GM18873 (cell line): ENCODE measurements at regions not wholly inside any gene's neighbourhood (a gene's known extent, or its start where the extent isn't known, plus 50 kb on each side); places are given as distances from the start of the nearest gene placed in this dataset.
"Not testable (repeated sequence)": the region's sequence is repeated elsewhere in the genome, so short reads cannot be mapped to it uniquely, and the experiment has no call there.

ENCODE experiments used
- ATAC-seq: cut with Tn5 transposase; IDR thresholded peaks from one replicate; pipeline ENCODE4 v1.9.1; 2021; ENCODE audit warnings: mild to moderate bottlenecking, moderate library complexity, moderate number of reproducible peaks; ENCODE audit not compliant: unreplicated experiment, low FRiP score

DNA sequence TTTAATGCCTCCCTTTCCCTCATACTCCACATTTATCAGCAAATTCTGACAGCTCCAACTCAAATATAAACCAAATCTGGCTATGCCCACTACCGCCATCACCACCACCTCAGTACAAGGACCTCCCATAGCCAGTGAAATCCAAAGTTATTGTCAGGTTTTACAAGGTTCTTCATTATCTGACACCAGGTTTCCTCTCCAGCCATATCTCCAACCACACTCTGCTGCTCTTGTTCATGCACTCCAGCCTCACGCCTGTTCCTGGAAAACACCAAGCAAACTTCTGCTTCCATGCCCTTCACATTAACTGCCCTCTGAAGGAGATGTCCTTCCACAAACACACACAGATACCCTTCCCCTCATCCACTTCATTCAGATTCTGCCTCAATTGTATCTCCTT lies 102.2 kb upstream of the MIR17HG start:
- no peak for ATAC-seq

- ATAC-seq = no peak
Measured at GRCh38 chr13:91247768-91248167, 99.7 kb upstream of the MIR17HG start.

DNA sequence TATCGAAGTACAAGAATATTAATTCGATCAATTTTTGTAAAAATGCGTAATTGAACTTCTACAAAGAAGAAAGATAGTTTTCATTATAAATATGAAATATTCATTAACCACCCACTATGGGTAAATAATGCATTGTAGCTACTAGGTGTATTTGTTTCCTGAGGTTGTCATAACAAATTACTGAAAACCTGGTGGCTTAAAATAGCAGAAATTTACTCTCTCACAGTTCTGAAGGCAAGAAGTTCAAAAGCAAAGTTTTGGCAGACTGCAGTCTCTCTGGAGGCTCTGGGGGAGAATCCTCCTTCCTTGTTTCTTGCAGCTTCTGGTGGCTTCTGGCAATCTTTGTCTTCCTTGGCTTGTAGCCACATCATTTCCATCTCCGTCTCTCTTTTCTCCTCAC lies 99.2 kb upstream of the MIR17HG start:
- no peak for ATAC-seq

- ATAC-seq = no peak
Measured at GRCh38 chr13:91249370-91249769, 98.1 kb upstream of the MIR17HG start.

GRCh38 chr13:91249861-91250260 lies 97.6 kb upstream of the MIR17HG start:
- no peak for ATAC-seq

DNA sequence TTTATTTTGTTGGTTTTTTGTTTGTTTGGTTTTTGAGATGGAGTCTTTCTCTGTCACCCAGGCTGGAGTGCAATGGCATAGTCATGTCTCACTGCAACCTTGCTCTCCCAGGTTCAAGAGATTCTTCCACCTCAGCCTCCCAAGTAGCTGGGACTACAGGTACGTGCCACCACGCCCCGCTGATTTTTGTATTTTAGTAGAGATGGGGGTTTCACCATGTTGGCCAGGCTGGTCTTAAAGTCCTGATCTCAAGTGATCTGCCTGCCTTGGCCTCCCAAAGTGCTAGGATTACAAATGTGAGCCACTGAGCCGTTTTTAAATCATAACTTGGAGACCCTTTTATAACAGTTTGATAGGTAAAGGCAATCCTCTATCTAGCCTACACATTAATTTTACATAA lies 95.9 kb upstream of the MIR17HG start:
- not testable (repeated sequence) for ATAC-seq

GRCh38 chr13:91264484-91264883 lies 83.0 kb upstream of the MIR17HG start:
- ATAC-seq = no peak

DNA sequence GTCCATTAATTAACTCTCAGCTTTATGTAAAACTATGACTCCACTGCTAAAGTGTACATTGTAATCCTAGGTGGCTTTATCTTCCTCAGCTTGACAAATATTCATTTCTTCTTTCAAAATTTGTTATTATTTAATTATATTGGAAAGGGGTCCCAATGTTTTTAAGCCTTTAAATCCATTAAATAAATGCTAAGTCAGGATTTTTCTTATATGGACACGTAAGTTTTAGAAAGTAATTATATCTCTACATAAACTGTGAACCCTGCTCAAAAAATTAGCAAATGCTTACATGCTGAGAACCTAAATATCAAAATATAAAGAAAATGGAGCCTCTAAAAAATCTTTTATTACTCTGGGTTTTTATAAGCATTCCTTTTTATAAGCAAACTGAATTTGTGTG lies 78.2 kb upstream of the MIR17HG start:
- ATAC-seq = no peak

DNA sequence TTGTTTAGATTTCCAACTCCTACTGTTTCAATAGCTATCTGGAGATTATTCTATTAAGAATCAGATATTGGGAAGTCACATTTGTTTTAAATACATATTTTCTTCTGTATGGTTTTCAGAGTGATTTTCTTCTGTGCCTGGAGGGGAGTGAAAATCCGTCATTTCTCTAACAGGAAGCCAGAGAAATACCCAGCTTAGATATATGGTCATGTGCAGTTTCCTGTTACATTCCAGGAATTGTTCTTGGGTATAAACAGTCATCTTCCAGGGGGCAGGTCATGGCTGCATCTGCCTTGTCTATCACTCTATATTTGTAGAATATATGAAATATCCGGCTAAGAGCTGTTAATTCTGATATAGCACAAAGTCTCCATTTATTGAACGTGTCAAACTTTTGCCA lies 77.5 kb upstream of the MIR17HG start:
- no peak for ATAC-seq

- no peak for ATAC-seq
Measured at GRCh38 chr13:91272235-91272777, 75.2 kb upstream of the MIR17HG start.

DNA sequence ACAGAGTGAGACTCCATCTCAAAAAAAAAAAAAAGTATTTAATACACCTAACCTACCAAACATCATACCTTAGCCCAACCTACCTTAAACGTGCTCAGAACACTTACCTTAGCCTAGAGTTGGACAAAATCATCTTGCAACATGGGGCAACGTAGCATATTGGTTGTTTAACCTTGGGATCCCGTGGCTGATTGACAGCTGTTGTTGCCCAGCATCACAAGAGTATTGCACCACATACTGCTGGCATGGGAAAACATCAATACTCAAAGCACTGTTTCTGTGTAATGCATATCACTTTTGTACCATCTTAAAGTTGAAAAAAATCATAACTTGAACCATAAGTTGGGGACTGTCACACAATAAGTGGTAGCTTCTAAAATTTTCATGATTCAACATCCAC lies 73.8 kb upstream of the MIR17HG start:
- no peak for ATAC-seq

DNA sequence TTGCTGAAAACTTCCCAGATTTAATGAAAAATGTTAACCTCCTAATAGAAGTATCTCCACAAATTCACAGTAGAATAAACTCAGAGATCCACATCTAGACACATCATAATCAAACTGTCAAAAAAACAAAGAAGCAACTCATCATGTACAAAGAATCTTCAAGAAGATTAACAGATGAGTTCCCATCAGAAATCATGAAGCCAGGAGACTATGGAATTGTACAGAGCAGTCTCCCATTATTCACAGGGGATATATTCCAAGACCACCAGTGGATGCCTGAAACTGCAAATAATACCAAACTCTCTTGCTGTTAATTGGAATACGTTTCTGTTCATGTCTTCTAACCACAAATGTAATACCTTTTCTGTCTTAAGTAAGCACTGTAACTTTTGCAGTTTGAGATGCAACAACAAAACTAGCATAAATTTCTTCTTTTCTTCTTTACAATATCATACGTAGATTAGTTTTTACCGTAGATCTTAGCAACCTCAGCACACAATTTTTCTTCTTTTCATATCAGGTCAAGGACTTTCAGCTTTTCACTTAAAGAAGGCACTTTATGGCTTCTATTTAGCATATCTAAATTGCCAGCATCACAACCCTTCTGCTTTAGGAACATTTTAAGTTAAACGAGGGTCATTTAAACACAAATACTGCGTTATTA lies 70.3 kb upstream of the MIR17HG start:
- no peak for ATAC-seq

GRCh38 chr13:91278291-91278690 lies 69.2 kb upstream of the MIR17HG start:
- no peak for ATAC-seq

DNA sequence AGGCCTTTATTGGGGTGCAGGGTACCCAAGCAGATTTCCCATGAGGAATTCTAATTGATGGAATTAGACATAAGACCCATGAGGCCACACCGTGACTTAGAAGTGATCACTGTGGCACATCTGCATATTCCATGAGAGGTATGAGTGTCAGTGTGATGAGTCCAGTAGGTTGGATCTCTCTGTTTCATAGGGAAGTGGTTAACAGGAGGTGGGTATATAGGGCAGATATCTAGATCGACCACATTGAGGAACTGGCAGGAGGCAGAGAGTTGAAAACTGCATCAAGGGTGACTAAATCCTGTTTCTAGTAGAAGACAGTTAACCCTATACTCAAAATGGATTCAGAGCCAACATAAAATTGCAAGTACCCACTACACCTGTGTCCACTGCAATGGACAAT lies 68.6 kb upstream of the MIR17HG start:
- ATAC-seq = no peak

DNA sequence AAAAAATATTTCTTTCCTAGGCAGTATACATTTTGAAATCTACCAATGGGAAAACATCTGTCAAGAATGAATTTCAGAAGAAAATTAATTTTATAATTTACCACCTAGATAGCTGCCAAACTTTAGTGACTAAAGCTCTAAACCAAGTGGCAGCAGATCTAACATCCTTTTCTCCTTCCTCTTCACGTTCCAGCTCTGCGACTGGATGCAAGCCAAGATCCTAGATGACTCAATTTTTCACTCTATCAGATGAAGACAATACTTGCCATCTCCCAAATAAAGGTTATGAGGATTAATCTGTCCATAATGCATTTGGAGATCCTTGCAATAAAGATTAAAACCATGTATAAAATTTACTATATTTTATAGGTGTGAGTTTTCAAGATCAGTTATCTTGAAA lies 66.7 kb upstream of the MIR17HG start:
- no peak for ATAC-seq

DNA sequence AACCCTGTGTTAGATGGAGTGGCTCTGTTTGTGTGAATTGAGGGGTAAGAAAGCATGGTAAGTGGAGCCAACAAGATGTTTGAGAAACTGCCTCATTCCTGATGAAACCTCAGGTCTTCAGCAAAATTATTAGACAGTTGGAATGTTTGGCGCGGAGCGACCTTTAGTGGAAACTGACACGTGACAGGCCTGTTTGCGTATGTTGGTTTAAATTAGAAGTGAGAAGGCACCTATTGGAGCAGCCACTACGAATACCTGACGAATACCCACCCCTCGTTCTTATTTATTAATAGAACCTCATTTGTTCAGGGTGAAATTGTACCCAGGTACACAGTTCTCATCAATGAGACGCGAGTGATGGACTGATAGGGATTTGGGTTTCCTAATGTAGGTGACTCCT lies 63.2 kb upstream of the MIR17HG start:
- no peak for ATAC-seq

DNA sequence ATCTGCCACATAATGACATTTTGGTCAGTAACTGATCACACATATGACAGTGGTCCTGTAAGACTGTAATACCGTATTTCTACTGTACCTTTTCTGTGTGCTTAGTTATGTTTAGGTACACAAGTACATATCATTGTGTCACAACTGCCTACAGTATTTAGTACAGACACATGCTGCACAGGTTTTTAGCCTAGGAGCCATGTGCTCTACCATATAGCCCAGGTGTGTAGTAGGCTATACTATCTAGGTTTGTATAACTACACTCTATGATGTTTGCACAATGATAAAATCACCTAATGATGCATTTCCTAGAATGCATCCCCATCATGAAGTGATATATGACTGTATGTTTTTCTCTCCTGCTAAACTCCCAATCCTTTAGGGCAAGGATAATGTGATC lies 61.2 kb upstream of the MIR17HG start:
- no peak for ATAC-seq

- ATAC-seq = no peak
Measured at GRCh38 chr13:91291078-91291477, 56.4 kb upstream of the MIR17HG start.

- no peak for ATAC-seq
Measured at GRCh38 chr13:91292630-91293221, 54.8 kb upstream of the MIR17HG start.

GRCh38 chr13:91295712-91296410 lies 51.6 kb upstream of the MIR17HG start:
- ATAC-seq = no peak

DNA sequence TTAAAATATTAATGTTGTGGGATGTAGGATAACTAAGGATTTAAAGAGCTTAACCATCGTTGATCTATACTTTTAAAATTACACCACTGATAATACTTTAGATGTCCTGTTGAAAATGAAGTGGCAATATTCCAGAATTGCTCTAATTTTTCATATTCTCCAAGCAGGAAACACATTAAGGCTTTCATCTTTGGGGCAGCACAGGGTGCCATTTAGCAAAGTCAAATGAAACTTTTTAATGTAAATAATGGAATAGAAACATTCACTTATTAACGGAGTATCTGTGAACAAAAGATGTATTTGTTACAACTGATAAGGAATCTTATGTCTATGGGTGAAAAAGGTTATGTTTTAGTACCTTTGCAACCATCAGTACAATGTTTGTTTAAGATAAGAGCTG lies 50.0 kb upstream of the MIR17HG start:
- ATAC-seq = no peak
